Fibroblast of skin of right quadriceps (primary cell): ENCODE measurements at regions not wholly inside any gene's neighbourhood (a gene's known extent, or its start where the extent isn't known, plus 50 kb on each side); places are given as distances from the start of the nearest gene placed in this dataset.

Experiments
- DNase-seq: peaks from one replicate; pipeline ENCODE4 v3.0.0-alpha.2; 2013

- no peak for DNase-seq
Measured at GRCh38 chr22:48650323-48651035, 1177.2 kb downstream of the BRD1 start.

- no peak for DNase-seq
Measured at GRCh38 chr22:48649466-48649865, 1178.2 kb downstream of the BRD1 start.

DNA sequence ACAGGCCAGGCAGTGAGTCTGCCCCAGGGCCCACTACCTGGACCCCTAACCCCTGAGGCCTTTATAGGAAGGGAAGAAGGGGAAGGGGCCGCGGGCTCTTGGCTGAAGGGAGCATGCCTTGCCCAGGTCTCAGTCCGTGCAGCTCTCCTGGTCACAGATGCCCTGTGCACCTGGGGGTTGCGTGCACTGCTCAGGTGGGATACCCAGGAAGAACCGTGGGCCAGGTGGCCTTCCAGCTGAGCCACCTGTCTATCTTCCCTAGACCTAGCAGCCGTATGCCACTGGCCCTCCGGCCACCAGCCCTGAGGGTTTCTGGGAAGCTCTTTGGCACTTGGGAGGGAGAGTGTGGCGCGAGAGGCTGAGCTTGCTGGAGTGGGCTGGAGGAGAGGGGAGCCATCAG is 1178.6 kb downstream of the BRD1 start:
- no peak for DNase-seq

DNA sequence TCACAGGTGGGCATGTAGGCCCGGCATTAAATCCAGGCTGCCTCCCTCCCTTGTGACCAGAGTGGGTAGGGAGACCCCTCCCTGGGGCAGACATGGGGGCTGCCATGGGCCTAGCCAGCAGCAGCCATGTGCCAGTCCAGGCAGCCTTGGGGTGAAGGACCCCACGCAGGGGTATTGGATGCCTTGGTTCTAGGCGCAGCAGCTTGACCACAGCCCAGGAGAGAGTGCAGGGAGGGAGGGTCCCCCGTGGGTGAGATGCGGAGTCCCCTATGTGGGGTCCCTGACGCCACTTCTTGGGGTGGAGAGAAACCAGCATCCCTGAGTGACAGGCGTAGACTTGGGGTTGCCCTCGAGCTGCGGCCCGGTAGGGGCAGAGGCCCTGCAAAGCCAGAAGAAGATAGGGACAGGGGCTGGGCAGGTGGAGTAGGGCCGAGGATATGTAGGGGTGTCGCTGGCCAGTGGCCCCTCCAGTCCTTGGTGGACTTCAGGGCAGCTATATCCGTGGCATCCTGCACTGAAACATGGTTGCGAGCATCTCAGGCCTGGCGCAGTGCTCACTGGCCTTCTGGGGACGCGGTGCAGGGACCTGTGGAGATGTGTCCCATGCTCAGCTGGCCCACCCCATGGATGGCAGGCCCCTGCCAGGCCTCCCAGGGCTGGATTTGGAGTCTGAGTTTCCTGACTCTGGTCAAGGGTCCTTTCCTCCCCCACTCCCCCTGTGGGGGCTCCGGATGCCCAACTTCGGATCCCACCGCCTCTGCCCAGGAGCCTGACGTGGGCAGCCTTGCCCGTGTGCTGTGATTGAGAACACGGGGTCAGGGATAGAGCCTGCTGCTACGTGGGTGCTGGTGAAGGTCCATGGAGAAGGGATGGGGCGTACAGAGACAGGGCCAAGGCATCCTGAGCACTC is 1179.8 kb downstream of the BRD1 start:
- DNase-seq: no peak

DNA sequence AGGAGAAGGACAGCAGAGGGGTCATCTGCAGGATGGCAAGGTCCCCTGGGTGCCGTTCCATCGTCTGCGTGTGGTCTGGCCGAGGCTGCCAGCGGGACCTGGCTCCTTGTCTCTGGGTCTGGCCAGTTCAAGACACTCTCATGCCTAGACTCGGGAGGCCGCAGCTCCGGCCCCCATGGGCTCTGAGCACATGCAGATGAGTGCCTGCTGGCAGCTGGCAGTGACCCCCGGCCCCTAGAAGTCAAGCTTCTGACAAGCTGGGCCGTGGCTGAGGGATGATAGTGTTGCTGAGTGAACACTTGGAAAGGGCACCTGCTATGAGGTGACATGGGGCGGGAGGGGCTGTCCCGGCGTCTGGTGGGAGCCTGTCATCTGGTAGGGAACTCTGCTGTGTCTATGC is 1180.6 kb downstream of the BRD1 start:
- DNase-seq: no peak

- DNase-seq: no peak
Measured at GRCh38 chr22:48646216-48646925, 1181.3 kb downstream of the BRD1 start.

- no peak for DNase-seq
Measured at GRCh38 chr22:48645766-48646165, 1181.9 kb downstream of the BRD1 start.

GRCh38 chr22:48644997-48645396 is 1182.7 kb downstream of the BRD1 start:
- no peak for DNase-seq

DNA sequence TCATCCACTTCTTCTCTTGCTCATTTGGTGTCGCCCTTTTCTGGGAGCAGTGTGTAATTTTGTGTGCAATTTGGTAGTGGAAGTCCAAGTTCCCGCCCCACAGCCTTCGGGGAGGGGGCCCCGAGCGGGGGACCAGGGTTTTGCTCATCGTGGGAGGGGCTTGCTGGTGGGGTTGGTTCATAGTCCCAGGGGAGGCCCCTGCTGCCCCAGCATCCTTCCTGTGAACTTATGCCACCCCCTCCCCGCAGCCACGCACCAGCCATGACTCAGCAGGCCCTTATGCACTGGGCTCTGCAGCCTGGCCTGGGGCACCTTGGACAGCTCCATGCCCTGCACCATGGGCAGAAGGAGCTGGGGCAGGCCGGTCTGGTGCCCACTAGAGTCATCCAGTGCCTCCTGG is 1183.6 kb downstream of the BRD1 start:
- DNase-seq: peak; percentile 76

- DNase-seq: no peak
Measured at GRCh38 chr22:48643066-48643731, 1184.5 kb downstream of the BRD1 start.

DNA sequence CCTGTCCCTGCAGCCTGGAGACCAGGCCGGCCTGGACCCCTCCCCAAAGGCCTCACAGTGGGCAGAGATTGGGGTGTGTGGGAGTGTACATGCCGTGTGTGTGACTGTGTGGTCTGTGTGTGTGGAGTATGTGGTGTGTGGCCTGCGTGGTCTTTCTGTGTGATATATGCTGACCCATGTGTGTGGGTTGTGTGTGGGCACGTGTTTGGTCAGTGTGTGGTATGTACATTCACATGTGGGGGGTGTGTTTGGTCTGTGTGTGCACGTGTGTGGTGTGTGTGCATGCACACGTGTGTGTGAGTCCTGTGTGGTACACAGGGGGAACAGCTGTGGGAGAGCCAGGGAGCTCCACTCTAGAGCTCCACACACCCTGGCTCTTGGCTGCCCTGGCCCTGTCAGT is 1185.1 kb downstream of the BRD1 start:
- DNase-seq: no peak

DNA sequence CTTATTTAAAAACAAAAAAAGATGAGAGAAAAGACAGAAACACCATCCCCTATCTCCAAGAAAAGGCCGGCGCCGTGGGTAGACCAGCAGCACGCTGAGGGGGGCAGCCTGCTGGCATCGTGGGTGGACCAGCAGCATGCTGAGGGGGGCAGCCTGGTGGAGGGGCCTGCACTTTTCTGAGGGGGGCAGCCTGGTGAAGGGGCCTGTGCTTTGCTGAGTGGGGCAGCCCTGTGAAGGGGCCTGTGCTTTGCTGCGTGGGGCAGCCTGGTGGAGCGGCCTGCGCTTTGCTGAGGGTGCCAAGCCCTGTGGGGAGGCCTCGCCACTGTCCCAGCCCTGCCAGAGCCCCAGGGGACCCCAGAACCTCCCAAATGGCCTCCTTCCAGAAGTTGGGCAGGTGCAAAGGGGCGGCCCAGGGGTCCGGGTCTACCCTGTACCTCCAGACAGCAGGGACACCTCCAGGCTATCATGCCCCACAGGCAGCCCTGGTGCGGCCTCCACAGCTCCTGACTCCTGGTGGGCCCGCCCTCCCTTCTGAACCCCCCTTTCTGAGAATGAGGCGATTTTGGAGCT is 1185.7 kb downstream of the BRD1 start:
- no peak for DNase-seq

- no peak for DNase-seq
Measured at GRCh38 chr22:48640890-48641841, 1186.5 kb downstream of the BRD1 start.

DNA sequence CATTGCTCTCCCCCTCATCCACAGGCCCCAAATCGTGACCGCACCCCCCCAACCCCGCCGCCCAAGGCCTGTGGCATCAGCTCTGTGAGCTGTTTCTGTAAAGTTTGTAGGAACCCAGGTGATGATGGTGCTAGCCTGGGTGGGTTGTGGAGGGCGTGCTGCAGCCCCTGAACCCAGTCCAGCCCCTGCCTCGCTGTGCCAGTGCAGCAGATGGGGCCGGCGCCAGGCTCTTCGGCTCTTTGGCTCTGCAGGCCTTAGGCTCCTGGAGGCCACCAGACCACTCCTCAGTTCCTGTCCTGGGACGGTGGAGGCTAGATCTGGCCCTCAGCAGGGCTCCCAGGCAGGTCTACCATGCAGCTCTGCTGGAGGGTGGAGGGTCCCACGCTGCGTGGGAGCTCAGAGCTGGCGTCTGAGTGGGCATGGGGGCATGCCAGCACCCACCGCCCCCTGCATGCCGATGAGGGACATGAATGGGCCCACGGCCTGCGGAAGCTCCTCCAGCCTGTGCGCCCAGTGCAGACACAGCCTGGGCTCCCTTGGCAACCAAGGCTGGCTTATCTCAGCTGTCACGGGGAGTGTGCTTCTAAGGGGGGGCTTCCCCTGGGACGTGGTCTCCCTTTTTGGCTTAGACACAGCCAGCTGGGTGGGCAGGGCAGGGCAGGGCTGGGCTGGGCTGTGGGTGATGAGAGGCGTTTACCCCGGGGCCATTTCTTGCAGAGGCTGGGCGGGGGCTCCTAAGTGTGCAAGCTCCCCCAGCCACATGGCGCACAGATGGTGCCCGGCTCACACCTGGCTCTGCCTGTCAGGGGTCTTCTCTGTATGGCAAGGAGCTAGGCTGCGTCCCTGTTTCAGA is 1187.6 kb downstream of the BRD1 start:
- DNase-seq: no peak

DNA sequence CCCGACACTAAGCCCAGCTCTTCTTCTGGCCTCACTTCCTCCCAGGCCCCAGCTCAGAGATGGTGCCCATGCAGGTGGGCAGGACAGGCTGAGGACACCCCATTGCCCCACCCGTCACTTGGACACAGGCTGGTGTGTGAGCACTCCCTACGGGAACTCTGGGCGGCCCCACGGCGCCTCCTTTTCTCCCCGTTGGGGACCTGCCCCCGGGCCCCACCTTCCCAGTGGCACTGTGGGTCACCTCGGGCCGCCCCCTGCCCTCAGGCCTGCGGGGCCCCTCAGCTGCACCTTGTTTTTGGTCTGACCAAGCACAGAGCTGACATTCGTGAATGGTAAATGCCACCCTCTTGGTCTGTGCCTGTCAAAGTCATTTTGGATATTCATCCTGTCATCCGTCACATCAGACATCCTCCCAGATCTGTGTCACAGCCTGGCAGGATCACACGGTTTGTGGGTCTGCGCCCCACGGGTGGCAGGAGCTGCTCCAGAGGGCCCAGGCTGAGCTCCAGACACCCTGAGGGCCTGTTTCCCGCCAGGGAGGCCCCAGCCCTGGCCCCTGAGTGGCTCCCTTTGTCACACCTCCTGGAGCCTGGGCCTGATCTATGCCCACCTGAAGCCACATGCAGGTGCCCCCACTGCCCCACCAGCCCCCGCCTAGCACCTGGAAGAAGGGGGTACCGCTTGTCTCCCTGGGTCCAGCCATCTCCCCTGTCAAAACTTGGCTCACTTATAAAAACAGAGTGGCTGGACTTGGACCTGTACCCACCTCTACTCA is 1188.5 kb downstream of the BRD1 start:
- no peak for DNase-seq

DNA sequence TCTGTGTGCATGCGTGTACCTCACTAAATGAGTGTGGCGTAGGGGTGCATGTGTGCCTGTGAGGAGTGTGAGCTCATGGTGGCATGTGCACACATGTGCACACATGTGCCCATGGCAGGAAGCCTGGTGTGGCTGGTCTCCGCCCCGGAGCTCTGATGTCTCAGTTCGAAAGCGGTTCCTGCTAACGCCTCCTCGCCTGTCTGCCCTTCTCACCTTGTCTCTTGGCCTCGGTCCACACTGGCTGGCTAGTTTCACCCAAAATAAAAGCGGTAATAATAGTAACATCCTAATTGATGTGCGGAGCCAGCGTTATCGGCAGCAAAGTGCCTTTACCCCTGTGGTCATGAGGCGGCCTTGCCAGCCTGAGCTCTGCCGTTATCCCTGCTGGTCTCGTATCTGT is 1190.4 kb downstream of the BRD1 start:
- DNase-seq: no peak

DNA sequence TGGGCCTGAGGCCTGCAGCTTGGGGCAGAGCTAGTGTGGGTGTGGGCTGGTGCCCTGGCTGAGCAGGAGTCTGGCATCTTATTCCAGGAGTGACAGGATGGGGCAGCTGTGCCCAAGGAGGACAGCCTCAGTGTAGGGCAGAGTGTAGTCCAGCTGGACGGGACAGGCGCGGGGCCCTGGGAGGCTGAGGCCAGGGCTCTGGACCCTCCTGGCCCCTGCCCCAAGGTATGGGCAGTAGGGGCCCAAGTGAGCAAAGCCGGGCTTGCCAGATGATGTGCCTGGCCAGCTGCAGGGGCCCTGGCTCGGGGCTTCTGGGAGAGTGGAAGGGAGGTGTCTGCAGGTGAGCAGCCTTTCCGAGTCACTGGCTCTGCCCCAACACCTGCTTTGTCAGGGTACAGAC is 1190.9 kb downstream of the BRD1 start:
- no peak for DNase-seq

GRCh38 chr22:48635816-48636215 is 1191.9 kb downstream of the BRD1 start:
- no peak for DNase-seq

DNA sequence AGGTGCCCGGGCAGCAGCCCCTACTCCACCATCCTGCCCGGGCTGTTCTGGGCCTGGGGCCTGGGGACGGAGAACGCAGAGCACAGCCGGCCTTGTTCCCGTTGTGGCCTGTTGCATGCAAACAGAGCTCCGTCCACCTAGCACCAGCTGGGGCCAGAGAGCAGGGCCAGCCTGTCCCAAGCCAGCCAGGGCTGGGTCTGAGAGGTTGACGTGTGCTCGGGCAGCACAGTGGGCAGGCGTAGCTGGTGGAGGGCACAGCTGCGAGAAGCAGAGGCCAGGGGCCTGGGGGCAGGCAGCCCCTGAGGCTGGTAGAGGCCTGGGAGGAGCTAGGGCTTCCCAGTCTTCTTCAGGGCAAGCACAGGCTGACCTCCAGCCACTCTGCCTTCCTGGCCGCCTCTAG is 1192.6 kb downstream of the BRD1 start:
- DNase-seq: no peak
